Spinal cord (tissue), 9 donors: ENCODE measurements at regions not wholly inside any gene's neighbourhood (a gene's known extent, or its start where the extent isn't known, plus 50 kb on each side); places are given as distances from the start of the nearest gene placed in this dataset.
A peak's percentile ranks its signal among the peaks of the same experiment; 100 is the strongest.
"Not testable (repeated sequence)": the region's sequence is repeated elsewhere in the genome, so short reads cannot be mapped to it uniquely, and the experiment has no call there.

Experiments
- DNase-seq, 6 donors: peaks; one replicate each; pipeline versions ENCODE4 v3.0.0 to v3.0.0-alpha.2; 2013 to 2015; ENCODE audit warnings: low spot score in 6 of 6, low read depth in 4 of 6
- H3K27ac ChIP-seq: one replicate; pipeline ENCODE4 v1.5.1; 2013; ENCODE audit warnings: low read depth, low read length, control low read depth
- H3K27me3 ChIP-seq: one replicate; pipeline ENCODE4 v1.6.1; 2013; ENCODE audit warnings: low read length; ENCODE audit not compliant: control insufficient read depth, insufficient read depth
- H3K36me3 ChIP-seq: one replicate; pipeline ENCODE4 v1.6.1; 2013; ENCODE audit warnings: low read length; ENCODE audit not compliant: control insufficient read depth, insufficient read depth
- H3K4me1 ChIP-seq: one replicate; pipeline ENCODE4 v1.6.1; 2013; ENCODE audit warnings: low read length; ENCODE audit not compliant: control insufficient read depth, insufficient read depth
- H3K4me3 ChIP-seq: one replicate; pipeline ENCODE4 v1.5.1; 2013; ENCODE audit warnings: low read depth, low read length, control low read depth
- H3K9me3 ChIP-seq: one replicate; pipeline ENCODE4 v1.6.1; 2013; ENCODE audit warnings: low read length; ENCODE audit not compliant: control insufficient read depth, insufficient read depth
- WGBS: methylation state at CpG from one replicate; pipeline ENCODE4 v1.1.5; 2013; ENCODE audit warnings: missing lambda C conversion rate; ENCODE audit not compliant: insufficient coverage; 5-methylcytosine and 5-hydroxymethylcytosine counted together
- donor health status: healthy.

- H3K9me3 ChIP-seq = no peaks in the 10 kb centered on the region
- no peak overlapping the region for H3K4me3 ChIP-seq
- H3K4me1 ChIP-seq = no peaks in the 10 kb centered on the region
- no peaks in the 10 kb centered on the region for H3K27me3 ChIP-seq
- WGBS = 100% methylated on average over 1 of the region's 2 CpGs
- no peaks in the 10 kb centered on the region for H3K36me3 ChIP-seq
- DNase-seq = no peak
- H3K27ac ChIP-seq = no peak overlapping the region
Observed at GRCh38 chr2:163045830-163046229, 207.3 kb upstream of the KCNH7 start.

- H3K27me3 ChIP-seq = no peaks in the 10 kb centered on the region
- no peaks in the 10 kb centered on the region for H3K4me1 ChIP-seq
- WGBS = 60% methylated on average over 1 of the region's 3 CpGs
- no peaks in the 10 kb centered on the region for H3K9me3 ChIP-seq
- no peak overlapping the region for H3K4me3 ChIP-seq
- DNase-seq = peak in 3 of 6 donors; percentile 1 to 25 (median 24)
- no peaks in the 10 kb centered on the region for H3K36me3 ChIP-seq
- no peak overlapping the region for H3K27ac ChIP-seq
Observed at GRCh38 chr2:163044114-163044513, 205.5 kb upstream of the KCNH7 start.

- DNase-seq = no peak
- Histone ChIP-seq H3K9me3 (no peaks in the 10 kb centered on the region), H3K27ac (no peak overlapping the region), H3K36me3 (no peaks in the 10 kb centered on the region), H3K27me3 (no peaks in the 10 kb centered on the region), H3K4me3 (no peak overlapping the region), H3K4me1 (no peaks in the 10 kb centered on the region)
- WGBS = no CpG with 5 or more reads among the region's 1 CpG
Observed at GRCh38 chr2:163043201-163043600, 204.6 kb upstream of the KCNH7 start.

GRCh38 chr2:163039266-163039665, 200.7 kb upstream of the KCNH7 start:
- WGBS = 100% methylated on average over 1 of the region's 3 CpGs

GRCh38 chr2:163028807-163029206, 190.2 kb upstream of the KCNH7 start:
- Histone ChIP-seq H3K27ac (no peak overlapping the region), H3K27me3 (no peaks in the 10 kb centered on the region), H3K36me3 (no peaks in the 10 kb centered on the region), H3K4me3 (no peak overlapping the region), H3K9me3 (peaks cover 1% of the 10 kb centered on the region), H3K4me1 (no peaks in the 10 kb centered on the region)
- DNase-seq = no peak
- 100% methylated on average over 1 of the region's 2 CpGs for WGBS

More at GRCh38 chr2:163039266-163039665, 200.7 kb upstream of the KCNH7 start:
- Histone ChIP-seq H3K27ac (no peak overlapping the region), H3K9me3 (no peaks in the 10 kb centered on the region), H3K36me3 (no peaks in the 10 kb centered on the region), H3K4me3 (no peak overlapping the region), H3K27me3 (no peaks in the 10 kb centered on the region), H3K4me1 (no peaks in the 10 kb centered on the region)
- peak in 1 of 6 donors; percentile 39 for DNase-seq

- H3K36me3 ChIP-seq, H3K27ac ChIP-seq, H3K9me3 ChIP-seq, DNase-seq, H3K4me1 ChIP-seq, H3K27me3 ChIP-seq, H3K4me3 ChIP-seq: not testable (repeated sequence)
- 73% methylated on average over 42 of the region's 43 CpGs for WGBS
Observed at GRCh38 chr2:163026136-163026775, 187.7 kb upstream of the KCNH7 start.

- H3K36me3 ChIP-seq, H3K27me3 ChIP-seq, H3K9me3 ChIP-seq, H3K27ac ChIP-seq, H3K4me3 ChIP-seq, DNase-seq, H3K4me1 ChIP-seq: not testable (repeated sequence)
- WGBS = 89% methylated on average over 4 of the region's 5 CpGs
Observed at GRCh38 chr2:163016882-163017281, 178.3 kb upstream of the KCNH7 start.

- Histone ChIP-seq H3K4me1 (no peaks in the 10 kb centered on the region), H3K4me3 (no peak overlapping the region), H3K27me3 (no peaks in the 10 kb centered on the region), H3K27ac (no peak overlapping the region), H3K36me3 (no peaks in the 10 kb centered on the region), H3K9me3 (peaks cover 4% of the 10 kb centered on the region)
- WGBS = no CpG with 5 or more reads among the region's 1 CpG
- peak in 1 of 6 donors; percentile 25 for DNase-seq
Observed at GRCh38 chr2:163011000-163011399, 172.4 kb upstream of the KCNH7 start.

GRCh38 chr2:163008642-163009041, 170.1 kb upstream of the KCNH7 start:
- Histone ChIP-seq H3K4me1 (no peaks in the 10 kb centered on the region), H3K27ac (no peak overlapping the region), H3K27me3 (no peaks in the 10 kb centered on the region), H3K4me3 (no peak overlapping the region), H3K9me3 (peaks cover 2% of the 10 kb centered on the region), H3K36me3 (no peaks in the 10 kb centered on the region)
- no CpG with 5 or more reads among the region's 2 CpGs for WGBS
- DNase-seq = no peak

- H3K36me3 ChIP-seq = no peaks in the 10 kb centered on the region
- no peak for DNase-seq
Observed at GRCh38 chr2:162994718-162995117, 156.2 kb upstream of the KCNH7 start.

More at GRCh38 chr2:162994718-162995117, 156.2 kb upstream of the KCNH7 start:
- H3K27me3 ChIP-seq = no peaks in the 10 kb centered on the region
- no peaks in the 10 kb centered on the region for H3K4me1 ChIP-seq
- H3K27ac ChIP-seq = no peak overlapping the region
- no peaks in the 10 kb centered on the region for H3K9me3 ChIP-seq
- no peak overlapping the region for H3K4me3 ChIP-seq
